ENCODE measurements at regions not wholly inside any gene's neighbourhood (a gene's known extent, or its start where the extent isn't known, plus 50 kb on each side); places are given as distances from the start of the nearest gene placed in this dataset.

- no peak for TF ChIP-seq CTCF (conservative IDR thresholded peaks at IDR 0.05; ENCODE audit: low read length)
- TF ChIP-seq EZH2phosphoT487 (IDR thresholded peaks at IDR 0.05; ENCODE audit: borderline replicate concordance): no peak
These were observed 103.4 kb downstream of the MRPL14 start for GRCh38 chr6:44023586-44024454.
